ENCODE measurements at regions not wholly inside any gene's neighbourhood (a gene's known extent, or its start where the extent isn't known, plus 50 kb on each side); places are given as distances from the start of the nearest gene placed in this dataset.

GRCh38 chr13:111858571-111858970 is 208.4 kb upstream of the SOX1 start:
- H2BK12ac ChIP-seq (ENCODE audit: low read depth, low read length): no peak overlapping the region
- CTCF ChIA-PET (ENCODE audit: partially characterized antibody): no interaction called here
- H2AK5ac ChIP-seq (ENCODE audit: low read depth, low read length): no peak overlapping the region
- no peak overlapping the region for H2BK15ac ChIP-seq (ENCODE audit: low read length)
- H2BK20ac ChIP-seq (ENCODE audit: low read length): no peak overlapping the region
- DNase-seq (ENCODE audit: low read depth in 1 of 2, low spot score in 2 of 2) (no peak), FAIRE-seq (no peak)
- no peak overlapping the region for H4K5ac ChIP-seq (ENCODE audit: insufficient read length, low read depth, low read length)
- no peak overlapping the region for H3K4me3 ChIP-seq (ENCODE audit: extremely low read depth in 1 of 4, insufficient read depth in 2 of 4, low read depth in 3 of 4, low read length in 4 of 4)
- no peak overlapping the region for H3K56ac ChIP-seq (replicated peaks; ENCODE audit: insufficient read length, low read depth, low read length)
- no peak overlapping the region for H3K4ac ChIP-seq (replicated peaks; ENCODE audit: insufficient read length, low read depth, low read length)
- H2AFZ ChIP-seq (ENCODE audit: low read length): no peak overlapping the region
- TF ChIP-seq SIN3A (conservative IDR thresholded peaks at IDR 0.05 in 1 of 2, IDR thresholded peaks at IDR 0.05 in 1 of 2; ENCODE audit: low read depth in 1 of 2, low read length in 2 of 2) (no peak), RNF2 (IDR thresholded peaks at IDR 0.05; ENCODE audit: borderline replicate concordance, low read depth, low read length, missing control alignments, poor library complexity, severe bottlenecking) (no peak), YY1 (IDR thresholded peaks at IDR 0.05; ENCODE audit: low read depth, low read length) (no peak), SIX5 (IDR thresholded peaks at IDR 0.05; ENCODE audit: low read depth, low read length) (no peak), SRF (IDR thresholded peaks at IDR 0.05; ENCODE audit: low read depth, low read length) (no peak), TAF7 (optimal IDR thresholded peaks at IDR 0.05; ENCODE audit: borderline replicate concordance, low read depth, low read length) (no peak), BCL11A (IDR thresholded peaks at IDR 0.05; ENCODE audit: low read depth in 2 of 2, low read length in 2 of 2) (no peak), FOSL1 (IDR thresholded peaks at IDR 0.05; ENCODE audit: insufficient read depth, low read depth, low read length) (no peak), ASH2L (IDR thresholded peaks at IDR 0.05; ENCODE audit: low read length) (no peak), KDM4A (IDR thresholded peaks at IDR 0.05; ENCODE audit: low read depth, low read length, severe bottlenecking) (no peak), SP4 (IDR thresholded peaks at IDR 0.05; ENCODE audit: low read length) (no peak), TEAD4 (IDR thresholded peaks at IDR 0.05; ENCODE audit: low read depth, low read length) (no peak)
- H3K9me3 ChIP-seq (ENCODE audit: insufficient read depth in 2 of 2, low read depth in 1 of 2, low read length in 1 of 2): 0 out of 4 replicates have a peak, but pooled peaks cover 0 to 3% of the 10 kb centered on the region in 2 experiments
- H3K23me2 ChIP-seq (ENCODE audit: low read depth, low read length): no peaks in the 10 kb centered on the region
- H4K8ac ChIP-seq (ENCODE audit: extremely low read depth, insufficient read depth, low read length): no peak overlapping the region
- H3K9ac ChIP-seq (replicated peaks in 1 of 4; ENCODE audit: extremely low read depth in 1 of 4, low read depth in 3 of 4, low read length in 3 of 4): no peak overlapping the region
- H3K4me1 ChIP-seq (replicated peaks in 1 of 4; ENCODE audit: control insufficient read depth in 3 of 4, insufficient read depth in 4 of 4, low read length in 3 of 4): peaks cover 0 to 6% (median 4%) of the 10 kb centered on the region in 4 experiments; a peak in 4 of 7 replicates
- H3K36me3 ChIP-seq (ENCODE audit: control insufficient read depth in 2 of 4, insufficient read depth in 4 of 4, low read length in 3 of 4): no peaks in the 10 kb centered on the region
- WGBS, 2 experiments (ENCODE audit: extremely low coverage in 1 of 2, insufficient coverage in 1 of 2, insufficient read length in 1 of 2, insufficient replicate concordance in 2 of 2, low coverage in 1 of 2, low lambda C conversion rate in 2 of 2, missing lambda C conversion rate in 1 of 2): 94% methylated on average over 14 of the region's 14 CpGs; no CpG with 5 or more reads in 1 of the 2 experiments
- POLR2A ChIA-PET (ENCODE audit: partially characterized antibody): no interaction called here
- no peak overlapping the region for H2BK5ac ChIP-seq (ENCODE audit: low read depth, low read length)
- no peak overlapping the region for H3K27ac ChIP-seq (ENCODE audit: low read depth, low read length)
- no peak overlapping the region for H3K23ac ChIP-seq (ENCODE audit: insufficient read length)
- H3K79me1 ChIP-seq (ENCODE audit: low read depth, low read length): no peaks in the 10 kb centered on the region
- H4K91ac ChIP-seq (replicated peaks; ENCODE audit: insufficient read length, low read length): no peak overlapping the region
- no peaks in the 10 kb centered on the region for H4K20me1 ChIP-seq (replicated peaks in 1 of 2; ENCODE audit: control insufficient read depth in 1 of 2, insufficient read depth in 2 of 2, low read length in 2 of 2)
- no peak overlapping the region for H3K18ac ChIP-seq (ENCODE audit: extremely low read depth, low read length)
- no peak overlapping the region for H2BK120ac ChIP-seq (replicated peaks; ENCODE audit: low read depth, low read length)
- no peaks in the 10 kb centered on the region for H3K27me3 ChIP-seq (replicated peaks in 1 of 4; ENCODE audit: control insufficient read depth in 3 of 4, extremely low read depth in 1 of 4, insufficient read depth in 3 of 4, low read length in 3 of 4)
- H3K4me2 ChIP-seq (ENCODE audit: insufficient read depth in 1 of 2, low read depth in 2 of 2, low read length in 2 of 2): no peak overlapping the region
- no peaks in the 10 kb centered on the region for H3K79me2 ChIP-seq (ENCODE audit: control insufficient read depth in 1 of 2, insufficient read depth in 2 of 2, low read length in 2 of 2)
- H3K14ac ChIP-seq (ENCODE audit: insufficient read length): no peak overlapping the region
